GM23338 (cell line): ENCODE measurements at regions not wholly inside any gene's neighbourhood (a gene's known extent, or its start where the extent isn't known, plus 50 kb on each side); places are given as distances from the start of the nearest gene placed in this dataset.

Source experiments
- ATAC-seq: fragments of 200-7000 bp; cut with Tn5 transposase; 3 replicates; pipeline ENCODE4 v1.9.1; 2020
- DNase-seq: peaks from one replicate; pipeline ENCODE4 v3.0.0-alpha.2; 2015; ENCODE audit warnings: low spot score
- H2AFZ ChIP-seq: fragments of 200-600 bp; sonication (generic); 2 replicates; pipeline ENCODE4 v1.8.0; 2016; ENCODE audit warnings: antibody characterized with exemption, mild to moderate bottlenecking, moderate library complexity
- H3F3A ChIP-seq: fragments of 200-600 bp; sonication (generic); replicated peaks from 2 replicates; pipeline ENCODE4 v1.8.0; 2017; ENCODE audit warnings: antibody characterized with exemption, mixed run types, low read depth
- H3K27ac ChIP-seq: fragments of 200-600 bp; sonication (generic); 2 replicates; pipeline ENCODE4 v1.6.1; 2016; ENCODE audit warnings: low read depth
- H3K27me3 ChIP-seq: fragments of 200-600 bp; sonication (generic); 2 replicates; pipeline ENCODE4 v1.8.0; 2016; ENCODE audit warnings: mild to moderate bottlenecking, mixed run types, moderate library complexity; ENCODE audit not compliant: insufficient read depth
- H3K36me3 ChIP-seq: fragments of 200-600 bp; sonication (generic); 2 replicates; pipeline ENCODE4 v1.8.0; 2016; ENCODE audit warnings: mild to moderate bottlenecking; ENCODE audit not compliant: insufficient read depth
- H3K4me1 ChIP-seq: fragments of 200-600 bp; sonication (generic); 2 replicates; pipeline ENCODE4 v1.8.0; 2016; ENCODE audit warnings: mild to moderate bottlenecking, moderate library complexity; ENCODE audit not compliant: insufficient read depth
- H3K4me2 ChIP-seq: fragments of 200-600 bp; sonication (generic); 2 replicates; pipeline ENCODE4 v1.7.1; 2017; ENCODE audit warnings: mixed run types
- H3K4me3 ChIP-seq: fragments of 200-600 bp; sonication (generic); 2 replicates; pipeline ENCODE4 v1.6.1; 2016; ENCODE audit warnings: mixed run types
- H3K79me2 ChIP-seq: fragments of 200-600 bp; sonication (generic); replicated peaks from 2 replicates; pipeline ENCODE4 v1.8.0; 2017; ENCODE audit warnings: mild to moderate bottlenecking; ENCODE audit not compliant: insufficient read depth
- H3K9me2 ChIP-seq: fragments of 200-600 bp; sonication (generic); 2 replicates; pipeline ENCODE4 v1.8.0; 2017; ENCODE audit not compliant: insufficient read depth
- H4K20me1 ChIP-seq: fragments of 200-600 bp; sonication (generic); replicated peaks from 2 replicates; pipeline ENCODE4 v1.8.0; 2017; ENCODE audit warnings: mild to moderate bottlenecking; ENCODE audit not compliant: insufficient read depth
- H3K27ac Mint-ChIP-seq: 2 replicates; pipeline ENCODE4 v1.8.0; 2020; ENCODE audit warnings: inconsistent platforms, mild to moderate bottlenecking, moderate library complexity, mixed read lengths
- H3K27me3 Mint-ChIP-seq: 3 replicates; pipeline ENCODE4 v1.8.0; 2022; ENCODE audit warnings: low read depth, mild to moderate bottlenecking, moderate library complexity, mixed read lengths, inconsistent platforms; ENCODE audit not compliant: insufficient read depth, poor library complexity
- H3K36me3 Mint-ChIP-seq: 3 replicates; pipeline ENCODE4 v1.8.0; 2021; ENCODE audit warnings: low read depth, mild to moderate bottlenecking, inconsistent platforms, moderate library complexity, mixed read lengths
- H3K4me1 Mint-ChIP-seq: 3 replicates; pipeline ENCODE4 v1.8.0; 2020; ENCODE audit warnings: mild to moderate bottlenecking, inconsistent platforms, mixed read lengths
- H3K4me3 Mint-ChIP-seq: 3 replicates; pipeline ENCODE4 v1.8.0; 2021; ENCODE audit warnings: moderate library complexity, mild to moderate bottlenecking, inconsistent platforms, mixed read lengths
- H3K9me3 Mint-ChIP-seq: 3 replicates; pipeline ENCODE4 v1.8.0; 2020; ENCODE audit warnings: moderate library complexity, mild to moderate bottlenecking, inconsistent platforms, mixed read lengths
- CREB1 ChIP-seq: fragments of 250-450 bp; sonication (Bioruptor Pico); IDR thresholded peaks from 2 replicates; pipeline ENCODE4 v1.5.0; 2020; ENCODE audit warnings: low read depth, mild to moderate bottlenecking, moderate library complexity
- EZH2phosphoT487 ChIP-seq: fragments of 200-600 bp; sonication (generic); IDR thresholded peaks from one replicate; pipeline ENCODE4 v1.8.1; 2018; ENCODE audit warnings: antibody characterized with exemption; ENCODE audit not compliant: unreplicated experiment
- STAT1 ChIP-seq: IDR thresholded peaks from one replicate; pipeline ENCODE4 v1.6.1; 2016; ENCODE audit warnings: antibody characterized with exemption; ENCODE audit not compliant: unreplicated experiment
- ZNF114 ChIP-seq: fragments of 250-450 bp; sonication (Bioruptor Pico); IDR thresholded peaks from 2 replicates; pipeline ENCODE4 v1.5.0; 2020; ENCODE audit warnings: mild to moderate bottlenecking, moderate library complexity
- TF ChIP-seq, protein P1 (sequence below), 2 experiments: fragments of 200-600 bp in 1 of 2; sonication (generic) in 1 of 2; conservative IDR thresholded peaks; 2 replicates each; pipeline versions ENCODE4 v1.5.1 to v1.6.1; 2016 to 2017; ENCODE audit warnings: antibody characterized with exemption in 2 of 2, low read depth in 2 of 2, mild to moderate bottlenecking in 2 of 2, moderate library complexity in 1 of 2
- TF ChIP-seq, protein P2 (sequence below): IDR thresholded peaks from 2 replicates; pipeline ENCODE4 v1.6.1; 2016; ENCODE audit warnings: antibody characterized with exemption
- TF ChIP-seq, protein P3 (sequence below): IDR thresholded peaks from one replicate; pipeline ENCODE4 v1.6.1; 2018; ENCODE audit warnings: antibody characterized with exemption; ENCODE audit not compliant: unreplicated experiment

DNA sequence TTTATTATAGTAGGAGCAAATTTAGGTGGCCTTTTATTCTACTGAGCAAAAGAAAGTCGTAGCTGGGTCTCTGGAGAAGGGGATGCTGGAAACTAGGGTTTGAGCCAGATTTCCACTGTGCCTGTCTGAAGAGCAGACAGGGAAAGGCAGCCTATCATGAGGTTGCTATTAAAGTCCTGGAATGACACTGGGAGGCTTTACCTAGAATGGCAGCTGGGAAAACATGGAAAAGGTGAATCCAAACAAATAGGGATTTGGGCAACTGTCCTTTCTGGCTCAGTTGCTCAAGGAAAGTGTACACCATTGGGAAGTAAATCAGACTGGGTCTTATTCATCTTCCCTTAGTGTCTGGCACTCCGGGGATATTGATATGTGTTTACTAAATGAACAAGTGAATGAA, 154.6 kb downstream of the MTX2 start:
- Mint-ChIP-seq H3K27me3 (peaks cover 2% of the 10 kb centered on the region), H3K9me3 (no peaks in the 10 kb centered on the region), H3K36me3 (no peaks in the 10 kb centered on the region), H3K27ac (no peak overlapping the region), H3K4me1 (peaks cover 34% of the 10 kb centered on the region), H3K4me3 (no peak overlapping the region)
- Histone ChIP-seq H3K79me2 (no peaks in the 10 kb centered on the region), H4K20me1 (no peaks in the 10 kb centered on the region), H3K27ac (no peak overlapping the region), H3K36me3 (no peaks in the 10 kb centered on the region), H3F3A (no peaks in the 10 kb centered on the region), H3K4me2 (no peak overlapping the region), H3K27me3 (no peaks in the 10 kb centered on the region), H2AFZ (no peak overlapping the region), H3K9me2 (peaks cover 8% of the 10 kb centered on the region), H3K4me1 (peaks cover 25% of the 10 kb centered on the region), H3K4me3 (no peak overlapping the region)
- DNase-seq: no peak
- no peak for ATAC-seq
- TF ChIP-seq CREB1 (CRISPR knock-in tag) (no peak), EZH2phosphoT487 (no peak), STAT1 (no peak)
- TF ChIP-seq, protein P1, sequence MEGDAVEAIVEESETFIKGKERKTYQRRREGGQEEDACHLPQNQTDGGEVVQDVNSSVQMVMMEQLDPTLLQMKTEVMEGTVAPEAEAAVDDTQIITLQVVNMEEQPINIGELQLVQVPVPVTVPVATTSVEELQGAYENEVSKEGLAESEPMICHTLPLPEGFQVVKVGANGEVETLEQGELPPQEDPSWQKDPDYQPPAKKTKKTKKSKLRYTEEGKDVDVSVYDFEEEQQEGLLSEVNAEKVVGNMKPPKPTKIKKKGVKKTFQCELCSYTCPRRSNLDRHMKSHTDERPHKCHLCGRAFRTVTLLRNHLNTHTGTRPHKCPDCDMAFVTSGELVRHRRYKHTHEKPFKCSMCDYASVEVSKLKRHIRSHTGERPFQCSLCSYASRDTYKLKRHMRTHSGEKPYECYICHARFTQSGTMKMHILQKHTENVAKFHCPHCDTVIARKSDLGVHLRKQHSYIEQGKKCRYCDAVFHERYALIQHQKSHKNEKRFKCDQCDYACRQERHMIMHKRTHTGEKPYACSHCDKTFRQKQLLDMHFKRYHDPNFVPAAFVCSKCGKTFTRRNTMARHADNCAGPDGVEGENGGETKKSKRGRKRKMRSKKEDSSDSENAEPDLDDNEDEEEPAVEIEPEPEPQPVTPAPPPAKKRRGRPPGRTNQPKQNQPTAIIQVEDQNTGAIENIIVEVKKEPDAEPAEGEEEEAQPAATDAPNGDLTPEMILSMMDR (conservative IDR thresholded peaks at IDR 0.05; ENCODE audit: low read depth in 2 of 2): no peak
- TF ChIP-seq, protein P2, sequence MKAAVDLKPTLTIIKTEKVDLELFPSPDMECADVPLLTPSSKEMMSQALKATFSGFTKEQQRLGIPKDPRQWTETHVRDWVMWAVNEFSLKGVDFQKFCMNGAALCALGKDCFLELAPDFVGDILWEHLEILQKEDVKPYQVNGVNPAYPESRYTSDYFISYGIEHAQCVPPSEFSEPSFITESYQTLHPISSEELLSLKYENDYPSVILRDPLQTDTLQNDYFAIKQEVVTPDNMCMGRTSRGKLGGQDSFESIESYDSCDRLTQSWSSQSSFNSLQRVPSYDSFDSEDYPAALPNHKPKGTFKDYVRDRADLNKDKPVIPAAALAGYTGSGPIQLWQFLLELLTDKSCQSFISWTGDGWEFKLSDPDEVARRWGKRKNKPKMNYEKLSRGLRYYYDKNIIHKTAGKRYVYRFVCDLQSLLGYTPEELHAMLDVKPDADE: no peak

DNA sequence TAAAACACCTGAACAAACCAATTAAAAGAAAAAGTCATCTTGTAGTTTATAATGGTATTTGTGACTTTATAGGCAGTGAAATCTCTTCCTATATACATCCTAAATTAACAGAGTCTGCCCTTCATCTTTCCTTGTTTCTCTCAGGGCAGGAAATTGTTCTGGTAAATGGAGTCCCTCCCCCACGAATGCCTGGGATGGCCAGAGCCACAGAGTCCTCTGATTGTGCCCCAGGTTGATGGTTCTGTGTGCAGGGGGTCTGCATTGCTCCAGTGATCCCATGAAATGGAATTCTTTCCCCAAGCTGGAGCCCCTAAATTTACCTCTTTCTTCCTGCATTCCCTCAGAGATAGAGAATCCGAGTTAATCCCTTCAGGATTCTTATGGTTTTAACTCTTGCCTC, 155.5 kb downstream of the MTX2 start:
- H3K27ac Mint-ChIP-seq: no peak overlapping the region
- ATAC-seq (peak; percentile 47), DNase-seq (no peak)
- Histone ChIP-seq H3K79me2 (no peaks in the 10 kb centered on the region), H3F3A (no peaks in the 10 kb centered on the region), H4K20me1 (no peaks in the 10 kb centered on the region), H3K4me3 (no peak overlapping the region), H3K27me3 (no peaks in the 10 kb centered on the region), H3K9me2 (peaks cover 8% of the 10 kb centered on the region), H3K4me1 (peaks cover 25% of the 10 kb centered on the region), H3K36me3 (no peaks in the 10 kb centered on the region), H3K27ac (no peak overlapping the region), H3K4me2 (no peak overlapping the region), H2AFZ (0 out of 2 replicates have a peak overlapping the region, but pooled peaks have one; percentile 28)
- TF ChIP-seq ZNF114 (CRISPR knock-in tag) (no peak), EZH2phosphoT487 (no peak)
- TF ChIP-seq, protein P3, sequence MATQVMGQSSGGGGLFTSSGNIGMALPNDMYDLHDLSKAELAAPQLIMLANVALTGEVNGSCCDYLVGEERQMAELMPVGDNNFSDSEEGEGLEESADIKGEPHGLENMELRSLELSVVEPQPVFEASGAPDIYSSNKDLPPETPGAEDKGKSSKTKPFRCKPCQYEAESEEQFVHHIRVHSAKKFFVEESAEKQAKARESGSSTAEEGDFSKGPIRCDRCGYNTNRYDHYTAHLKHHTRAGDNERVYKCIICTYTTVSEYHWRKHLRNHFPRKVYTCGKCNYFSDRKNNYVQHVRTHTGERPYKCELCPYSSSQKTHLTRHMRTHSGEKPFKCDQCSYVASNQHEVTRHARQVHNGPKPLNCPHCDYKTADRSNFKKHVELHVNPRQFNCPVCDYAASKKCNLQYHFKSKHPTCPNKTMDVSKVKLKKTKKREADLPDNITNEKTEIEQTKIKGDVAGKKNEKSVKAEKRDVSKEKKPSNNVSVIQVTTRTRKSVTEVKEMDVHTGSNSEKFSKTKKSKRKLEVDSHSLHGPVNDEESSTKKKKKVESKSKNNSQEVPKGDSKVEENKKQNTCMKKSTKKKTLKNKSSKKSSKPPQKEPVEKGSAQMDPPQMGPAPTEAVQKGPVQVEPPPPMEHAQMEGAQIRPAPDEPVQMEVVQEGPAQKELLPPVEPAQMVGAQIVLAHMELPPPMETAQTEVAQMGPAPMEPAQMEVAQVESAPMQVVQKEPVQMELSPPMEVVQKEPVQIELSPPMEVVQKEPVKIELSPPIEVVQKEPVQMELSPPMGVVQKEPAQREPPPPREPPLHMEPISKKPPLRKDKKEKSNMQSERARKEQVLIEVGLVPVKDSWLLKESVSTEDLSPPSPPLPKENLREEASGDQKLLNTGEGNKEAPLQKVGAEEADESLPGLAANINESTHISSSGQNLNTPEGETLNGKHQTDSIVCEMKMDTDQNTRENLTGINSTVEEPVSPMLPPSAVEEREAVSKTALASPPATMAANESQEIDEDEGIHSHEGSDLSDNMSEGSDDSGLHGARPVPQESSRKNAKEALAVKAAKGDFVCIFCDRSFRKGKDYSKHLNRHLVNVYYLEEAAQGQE: no peak
- no peak overlapping the region for H3K4me3 Mint-ChIP-seq
- no peaks in the 10 kb centered on the region for H3K36me3 Mint-ChIP-seq
- H3K4me1 Mint-ChIP-seq: peaks cover 34% of the 10 kb centered on the region
- no peaks in the 10 kb centered on the region for H3K9me3 Mint-ChIP-seq
- H3K27me3 Mint-ChIP-seq: peaks cover 2% of the 10 kb centered on the region
